ENCODE measurements at regions not wholly inside any gene's neighbourhood (a gene's known extent, or its start where the extent isn't known, plus 50 kb on each side); places are given as distances from the start of the nearest gene placed in this dataset.

GRCh38 chr3:105243076-105243475, 123.6 kb upstream of the ALCAM start (continued):
- TF ChIP-seq NFXL1 (IDR thresholded peaks at IDR 0.05; ENCODE audit: borderline replicate concordance) (no peak), MEF2B (IDR thresholded peaks at IDR 0.05; ENCODE audit: partially characterized antibody, poor library complexity, severe bottlenecking) (no peak), SUZ12 (IDR thresholded peaks at IDR 0.05; ENCODE audit: unreplicated experiment) (no peak)

GRCh38 chr3:105246536-105246935, 120.2 kb upstream of the ALCAM start:
- FAIRE-seq (no peak), DNase-seq (ENCODE audit: low read depth, low spot score) (no peak), ATAC-seq (no peak)
- POLR2A ChIA-PET = no interaction called here
- Histone ChIP-seq H3K9ac (ENCODE audit: control insufficient read depth, insufficient read depth, low read length) (no peak overlapping the region), H3K27me3 (replicated peaks in 1 of 2; ENCODE audit: control insufficient read depth in 2 of 2, insufficient read depth in 2 of 2, low read length in 1 of 2) (no peaks in the 10 kb centered on the region), H3K9me3 (replicated peaks; ENCODE audit: control insufficient read depth, insufficient read depth, low read length) (no peaks in the 10 kb centered on the region), H3K4me1 (ENCODE audit: control insufficient read depth, insufficient read depth, low read length) (no peaks in the 10 kb centered on the region), H3K27ac (ENCODE audit: control insufficient read depth, insufficient read depth) (no peak overlapping the region), H3K36me3 (ENCODE audit: control insufficient read depth in 2 of 2, insufficient read depth in 2 of 2, low read length in 1 of 2) (no peaks in the 10 kb centered on the region), H4K20me1 (ENCODE audit: control insufficient read depth, insufficient read depth) (no peaks in the 10 kb centered on the region), H3K4me2 (ENCODE audit: control insufficient read depth, insufficient read depth) (no peak overlapping the region), H3K79me2 (ENCODE audit: control insufficient read depth, insufficient read depth, low read length) (no peaks in the 10 kb centered on the region), H2AFZ (ENCODE audit: control insufficient read depth, low read depth, low read length) (no peak overlapping the region), H3K4me3 (no peak overlapping the region)
- no peak for TF ChIP-seq STAT1 (conservative IDR thresholded peaks at IDR 0.05)
- TF ChIP-seq ZBTB33 (IDR thresholded peaks at IDR 0.05) = no peak
- TF ChIP-seq ZNF217 (IDR thresholded peaks at IDR 0.05) = no peak
- TF ChIP-seq MXI1 (IDR thresholded peaks at IDR 0.05; ENCODE audit: low read depth, low read length) = no peak
- TF ChIP-seq TCF12 (IDR thresholded peaks at IDR 0.05; ENCODE audit: low read depth, low read length) = no peak
- no peak for TF ChIP-seq ETV6 (conservative IDR thresholded peaks at IDR 0.05 in 1 of 2, IDR thresholded peaks at IDR 0.05 in 1 of 2; ENCODE audit: borderline replicate concordance in 1 of 2, low read depth in 1 of 2)
- TF ChIP-seq, protein P1, sequence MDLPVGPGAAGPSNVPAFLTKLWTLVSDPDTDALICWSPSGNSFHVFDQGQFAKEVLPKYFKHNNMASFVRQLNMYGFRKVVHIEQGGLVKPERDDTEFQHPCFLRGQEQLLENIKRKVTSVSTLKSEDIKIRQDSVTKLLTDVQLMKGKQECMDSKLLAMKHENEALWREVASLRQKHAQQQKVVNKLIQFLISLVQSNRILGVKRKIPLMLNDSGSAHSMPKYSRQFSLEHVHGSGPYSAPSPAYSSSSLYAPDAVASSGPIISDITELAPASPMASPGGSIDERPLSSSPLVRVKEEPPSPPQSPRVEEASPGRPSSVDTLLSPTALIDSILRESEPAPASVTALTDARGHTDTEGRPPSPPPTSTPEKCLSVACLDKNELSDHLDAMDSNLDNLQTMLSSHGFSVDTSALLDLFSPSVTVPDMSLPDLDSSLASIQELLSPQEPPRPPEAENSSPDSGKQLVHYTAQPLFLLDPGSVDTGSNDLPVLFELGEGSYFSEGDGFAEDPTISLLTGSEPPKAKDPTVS (IDR thresholded peaks at IDR 0.05; ENCODE audit: low read depth, low read length) = no peak
- TF ChIP-seq NBN (IDR thresholded peaks at IDR 0.05) = no peak
- no peak for TF ChIP-seq RELB (IDR thresholded peaks at IDR 0.05; ENCODE audit: low read depth)
- TF ChIP-seq IKZF2 (IDR thresholded peaks at IDR 0.05) = no peak
- no peak for TF ChIP-seq BMI1 (IDR thresholded peaks at IDR 0.05; ENCODE audit: borderline replicate concordance)
- no peak for TF ChIP-seq YBX1 (IDR thresholded peaks at IDR 0.05)
- no peak for TF ChIP-seq CHD2 (IDR thresholded peaks at IDR 0.05; ENCODE audit: borderline replicate concordance, low read depth, low read length)
- TF ChIP-seq RUNX3 (IDR thresholded peaks at IDR 0.05; ENCODE audit: low read length) = no peak
- in situ Hi-C loops (cut with MboI) (no loop called here), intact Hi-C loops (cut with micrococcal nuclease; ENCODE audit: unreplicated experiment) (no loop called here)
- CTCF ChIA-PET = no interaction called here
- no TSS peak for BruUV-seq (replicated peaks)
- SMC1A ChIA-PET (ENCODE audit: uncharacterized antibody, unreplicated experiment) = no interaction called here
- WGBS (ENCODE audit: insufficient coverage, insufficient replicate concordance, low lambda C conversion rate, missing lambda C conversion rate) = 44% methylated on average over 3 of the region's 3 CpGs
- RAD21 ChIA-PET (ENCODE audit: unreplicated experiment) = no interaction called here
